PC-9 (cell line): ENCODE measurements at regions not wholly inside any gene's neighbourhood (a gene's known extent, or its start where the extent isn't known, plus 50 kb on each side); places are given as distances from the start of the nearest gene placed in this dataset.

Source experiments
- BruUV-seq: library from RNA; stranded (reverse); fragments of 400-500 nt; replicated peaks from 2 replicates; lab custom pipeline; 2021; lab: Mats Ljungman, UMichigan
- CTCF ChIA-PET: fragments of 300-600 bp; sonication (Branson Sonifier 250); formaldehyde crosslinking; loops from one replicate; lab custom pipeline; 2022; ENCODE audit warnings: antibody characterized with exemption; lab: Charles Lee
- POLR2A ChIA-PET: fragments of 300-600 bp; sonication (Branson Sonifier 250); formaldehyde crosslinking; loops from one replicate; lab custom pipeline; 2022; ENCODE audit warnings: antibody characterized with exemption; ENCODE audit not compliant: unreplicated experiment; lab: Charles Lee
- DNase-seq, 2 experiments: peaks; one replicate each; pipeline versions ENCODE4 v3.0.0 to v3.0.0-alpha.2; 2015 to 2022; ENCODE audit warnings: mixed read lengths in 1 of 2
- H2AFZ ChIP-seq: fragments of 200-600 bp; sonication (generic); 2 replicates; pipeline ENCODE4 v1.8.1; 2017; ENCODE audit warnings: antibody characterized with exemption
- H3F3A ChIP-seq: fragments of 200-600 bp; sonication (generic); 2 replicates; pipeline ENCODE4 v1.8.1; 2017; ENCODE audit warnings: antibody characterized with exemption, mild to moderate bottlenecking, low read depth; ENCODE audit not compliant: insufficient read depth
- H3K27ac ChIP-seq: fragments of 200-600 bp; sonication (generic); 2 replicates; pipeline ENCODE4 v1.6.1; 2016; ENCODE audit warnings: mixed run types
- H3K27me3 ChIP-seq: fragments of 200-600 bp; sonication (generic); 2 replicates; pipeline ENCODE4 v1.6.1; 2016; ENCODE audit warnings: low read depth, mixed run types; ENCODE audit not compliant: insufficient read depth
- H3K36me3 ChIP-seq: fragments of 200-600 bp; sonication (generic); 2 replicates; pipeline ENCODE4 v1.6.1; 2016; ENCODE audit warnings: low read depth, mixed run types
- H3K4me1 ChIP-seq: fragments of 200-600 bp; sonication (generic); replicated peaks from 2 replicates; pipeline ENCODE4 v1.6.1; 2016; ENCODE audit warnings: mixed run types; ENCODE audit not compliant: insufficient read depth
- H3K4me2 ChIP-seq: fragments of 200-600 bp; sonication (generic); 2 replicates; pipeline ENCODE4 v1.6.1; 2017; ENCODE audit warnings: mixed run types
- H3K4me3 ChIP-seq: fragments of 200-600 bp; sonication (generic); 2 replicates; pipeline ENCODE4 v1.6.1; 2016; ENCODE audit warnings: mixed run types
- H3K79me2 ChIP-seq: fragments of 200-600 bp; sonication (generic); 2 replicates; pipeline ENCODE4 v1.6.1; 2017; ENCODE audit warnings: low read depth, mixed run types
- H3K9me2 ChIP-seq: fragments of 200-600 bp; sonication (generic); 2 replicates; pipeline ENCODE4 v1.8.1; 2017; ENCODE audit warnings: mild to moderate bottlenecking; ENCODE audit not compliant: insufficient read depth
- H3K9me3 ChIP-seq: fragments of 200-600 bp; sonication (generic); 2 replicates; pipeline ENCODE4 v1.8.1; 2016; ENCODE audit warnings: low read depth; ENCODE audit not compliant: insufficient read depth
- H4K20me1 ChIP-seq: fragments of 200-600 bp; sonication (generic); 2 replicates; pipeline ENCODE4 v1.8.1; 2017; ENCODE audit not compliant: insufficient read depth
- EZH2 ChIP-seq: fragments of 200-600 bp; sonication (generic); IDR thresholded peaks from 2 replicates; pipeline ENCODE4 v1.8.0; 2017; ENCODE audit warnings: antibody characterized with exemption, low read depth
- intact Hi-C: fragments of 100-400 bp; cut with micrococcal nuclease; formaldehyde crosslinking; loops from one replicate; pipeline ENCODE4 v1.10.0; 2022; ENCODE audit not compliant: unreplicated experiment
- TF ChIP-seq, protein P1 (sequence below): fragments of 200-600 bp; sonication (generic); conservative IDR thresholded peaks from 2 replicates; pipeline ENCODE4 v1.6.1; 2017; ENCODE audit warnings: mixed run types, antibody characterized with exemption, mild to moderate bottlenecking, moderate library complexity

- no peaks in the 10 kb centered on the region for H4K20me1 ChIP-seq
- no peak for TF ChIP-seq EZH2
- TF ChIP-seq, protein P1, sequence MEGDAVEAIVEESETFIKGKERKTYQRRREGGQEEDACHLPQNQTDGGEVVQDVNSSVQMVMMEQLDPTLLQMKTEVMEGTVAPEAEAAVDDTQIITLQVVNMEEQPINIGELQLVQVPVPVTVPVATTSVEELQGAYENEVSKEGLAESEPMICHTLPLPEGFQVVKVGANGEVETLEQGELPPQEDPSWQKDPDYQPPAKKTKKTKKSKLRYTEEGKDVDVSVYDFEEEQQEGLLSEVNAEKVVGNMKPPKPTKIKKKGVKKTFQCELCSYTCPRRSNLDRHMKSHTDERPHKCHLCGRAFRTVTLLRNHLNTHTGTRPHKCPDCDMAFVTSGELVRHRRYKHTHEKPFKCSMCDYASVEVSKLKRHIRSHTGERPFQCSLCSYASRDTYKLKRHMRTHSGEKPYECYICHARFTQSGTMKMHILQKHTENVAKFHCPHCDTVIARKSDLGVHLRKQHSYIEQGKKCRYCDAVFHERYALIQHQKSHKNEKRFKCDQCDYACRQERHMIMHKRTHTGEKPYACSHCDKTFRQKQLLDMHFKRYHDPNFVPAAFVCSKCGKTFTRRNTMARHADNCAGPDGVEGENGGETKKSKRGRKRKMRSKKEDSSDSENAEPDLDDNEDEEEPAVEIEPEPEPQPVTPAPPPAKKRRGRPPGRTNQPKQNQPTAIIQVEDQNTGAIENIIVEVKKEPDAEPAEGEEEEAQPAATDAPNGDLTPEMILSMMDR, result no peak
- H3K4me1 ChIP-seq, result no peaks in the 10 kb centered on the region
- H3K79me2 ChIP-seq, result no peaks in the 10 kb centered on the region
- H3K4me3 ChIP-seq, result no peak overlapping the region
- H3K4me2 ChIP-seq, result no peak overlapping the region
- intact Hi-C loops, result no loop called here
- H2AFZ ChIP-seq, result no peak overlapping the region
- no peaks in the 10 kb centered on the region for H3K27me3 ChIP-seq
- H3K9me3 ChIP-seq, result no peaks in the 10 kb centered on the region
- DNase-seq, result no peak
- no peak overlapping the region for H3K27ac ChIP-seq
- POLR2A ChIA-PET, result no interaction called here
- CTCF ChIA-PET, result no interaction called here
- BruUV-seq, result no TSS peak
- no peaks in the 10 kb centered on the region for H3F3A ChIP-seq
- H3K36me3 ChIP-seq, result no peaks in the 10 kb centered on the region
- H3K9me2 ChIP-seq, result no peaks in the 10 kb centered on the region; the same call in 1 of the 2 replicates
Measured at GRCh38 chr1:88286716-88287115, 397.4 kb upstream of the PKN2 start.

GRCh38 chr1:88288571-88288970 is 395.5 kb upstream of the PKN2 start:
- no peak for DNase-seq
- H2AFZ ChIP-seq, result no peak overlapping the region
- H3K27ac ChIP-seq, result no peak overlapping the region
- ChIA-PET POLR2A (no interaction called here), CTCF (no interaction called here)
- H3F3A ChIP-seq, result no peaks in the 10 kb centered on the region
- no peaks in the 10 kb centered on the region for H3K4me1 ChIP-seq
- no peak overlapping the region for H3K4me3 ChIP-seq
- H3K79me2 ChIP-seq, result no peaks in the 10 kb centered on the region
- H3K36me3 ChIP-seq, result no peaks in the 10 kb centered on the region
- intact Hi-C loops, result no loop called here
- no peaks in the 10 kb centered on the region for H3K27me3 ChIP-seq
- no peaks in the 10 kb centered on the region for H4K20me1 ChIP-seq
- no TSS peak for BruUV-seq
- TF ChIP-seq, protein P1, result no peak
- no peak for TF ChIP-seq EZH2
- H3K4me2 ChIP-seq, result no peak overlapping the region
- no peaks in the 10 kb centered on the region for H3K9me3 ChIP-seq
- H3K9me2 ChIP-seq, result no peaks in the 10 kb centered on the region; the same call in 1 of the 2 replicates

DNA sequence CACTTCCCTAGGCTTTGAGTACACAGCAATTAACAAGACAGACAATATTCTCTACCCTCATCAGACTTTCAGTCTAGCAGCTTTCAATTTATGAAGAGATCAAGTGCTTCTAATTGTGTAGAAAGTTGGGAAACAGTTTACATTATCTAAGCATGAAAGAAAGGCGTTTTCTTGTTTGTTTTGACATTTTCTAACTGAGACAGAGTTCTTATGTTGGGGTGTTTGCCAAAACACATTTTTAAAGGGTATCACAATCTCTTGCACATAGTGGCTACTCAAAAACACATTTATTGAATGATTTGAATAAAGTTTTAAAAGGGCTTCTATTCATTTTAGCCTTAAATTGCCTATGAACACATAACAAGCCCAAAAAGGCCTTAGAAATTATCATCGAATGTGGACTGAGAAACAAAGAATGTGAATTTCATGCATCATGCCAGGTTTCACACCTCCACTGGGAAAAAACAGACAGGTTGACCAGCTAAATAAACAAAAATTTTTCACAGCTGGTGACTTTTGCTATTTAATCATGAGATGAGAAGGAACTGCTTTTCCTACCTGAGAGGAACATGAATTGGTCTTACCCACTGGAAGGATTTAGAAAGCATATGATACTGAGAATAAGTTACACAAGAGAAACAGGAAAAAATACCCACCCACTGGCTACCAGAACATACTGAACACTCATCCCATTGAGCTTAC is 394.5 kb upstream of the PKN2 start:
- Histone ChIP-seq H3K36me3 (no peaks in the 10 kb centered on the region), H3K4me1 (no peaks in the 10 kb centered on the region), H3K27me3 (no peaks in the 10 kb centered on the region), H3K4me2 (no peak overlapping the region), H3K4me3 (no peak overlapping the region), H3F3A (no peaks in the 10 kb centered on the region), H3K9me3 (no peaks in the 10 kb centered on the region), H2AFZ (no peak overlapping the region), H3K79me2 (no peaks in the 10 kb centered on the region), H4K20me1 (no peaks in the 10 kb centered on the region), H3K27ac (no peak overlapping the region), H3K9me2 (no peaks in the 10 kb centered on the region; the same call in 1 of the 2 replicates)
- no TSS peak for BruUV-seq
- TF ChIP-seq, protein P1, result no peak
- TF ChIP-seq EZH2, result no peak
- intact Hi-C loops, result no loop called here
- no peak for DNase-seq
- ChIA-PET POLR2A (no interaction called here), CTCF (no interaction called here)
